H9 (cell line): ENCODE measurements at regions not wholly inside any gene's neighbourhood (a gene's known extent, or its start where the extent isn't known, plus 50 kb on each side); places are given as distances from the start of the nearest gene placed in this dataset.

Experiments
- DNase-seq: peaks from one replicate; pipeline ENCODE4 v3.0.0-alpha.2; 2017
- H2AFZ ChIP-seq: one replicate; pipeline ENCODE4 v1.6.1; 2013; ENCODE audit warnings: mild to moderate bottlenecking, low read length, control low read depth, moderate library complexity
- H2AK5ac ChIP-seq: 2 replicates; pipeline ENCODE4 v1.6.1; 2013; ENCODE audit warnings: low read length, control low read depth, mixed read lengths; ENCODE audit not compliant: insufficient read length
- H2BK120ac ChIP-seq: one replicate; pipeline ENCODE4 v1.6.1; 2013; ENCODE audit warnings: low read depth, mild to moderate bottlenecking, low read length, control low read depth, inconsistent platforms; ENCODE audit not compliant: poor library complexity, severe bottlenecking
- H2BK12ac ChIP-seq: 2 replicates; pipeline ENCODE4 v1.6.1; 2013; ENCODE audit warnings: low read length, control low read depth, mixed read lengths, low read depth; ENCODE audit not compliant: insufficient read length
- H2BK15ac ChIP-seq: 2 replicates; pipeline ENCODE4 v1.6.1; 2013; ENCODE audit warnings: low read depth, low read length, control low read depth
- H2BK20ac ChIP-seq: one replicate; pipeline ENCODE4 v1.6.1; 2013; ENCODE audit warnings: low read depth, mild to moderate bottlenecking, low read length, control low read depth, inconsistent platforms; ENCODE audit not compliant: poor library complexity, severe bottlenecking
- H2BK5ac ChIP-seq: 2 replicates; pipeline ENCODE4 v1.6.1; 2013; ENCODE audit warnings: low read length, control low read depth, mixed read lengths; ENCODE audit not compliant: insufficient read length
- H3K14ac ChIP-seq: 2 replicates; pipeline ENCODE4 v1.6.1; 2013; ENCODE audit warnings: low read length, control low read depth; ENCODE audit not compliant: insufficient read depth
- H3K18ac ChIP-seq: 2 replicates; pipeline ENCODE4 v1.6.1; 2013; ENCODE audit warnings: low read depth, mild to moderate bottlenecking, mixed read lengths, low read length, control low read depth; ENCODE audit not compliant: insufficient read length
- H3K23ac ChIP-seq: 2 replicates; pipeline ENCODE4 v1.6.1; 2013; ENCODE audit warnings: low read length, control low read depth, mixed read lengths, low read depth; ENCODE audit not compliant: insufficient read length
- H3K23me2 ChIP-seq: 2 replicates; pipeline ENCODE4 v1.6.1; 2013; ENCODE audit warnings: low read depth, mild to moderate bottlenecking, mixed read lengths, low read length, control low read depth; ENCODE audit not compliant: insufficient read length, poor library complexity, severe bottlenecking
- H3K27ac ChIP-seq: 2 replicates; pipeline ENCODE4 v1.5.1; 2013; ENCODE audit warnings: low read length, control low read depth, mixed read lengths, low read depth; ENCODE audit not compliant: insufficient read length
- H3K27me3 ChIP-seq: 2 replicates; pipeline ENCODE4 v1.6.1; 2013; ENCODE audit warnings: low read length, control low read depth, inconsistent platforms; ENCODE audit not compliant: insufficient read depth
- H3K4ac ChIP-seq: 2 replicates; pipeline ENCODE4 v1.6.1; 2013; ENCODE audit warnings: low read depth, mild to moderate bottlenecking, control low read depth, inconsistent platforms, low read length, moderate library complexity
- H3K4me1 ChIP-seq: 2 replicates; pipeline ENCODE4 v1.6.1; 2013; ENCODE audit warnings: low read length, control low read depth, inconsistent platforms; ENCODE audit not compliant: insufficient read depth
- H3K4me2 ChIP-seq: 2 replicates; pipeline ENCODE4 v1.6.1; 2013; ENCODE audit warnings: low read length, control low read depth, mixed read lengths; ENCODE audit not compliant: insufficient read length, insufficient read depth
- H3K56ac ChIP-seq: 2 replicates; pipeline ENCODE4 v1.6.1; 2013; ENCODE audit warnings: low read depth, mild to moderate bottlenecking, mixed read lengths, low read length, control low read depth; ENCODE audit not compliant: insufficient read length
- H3K79me1 ChIP-seq: 2 replicates; pipeline ENCODE4 v1.6.1; 2013; ENCODE audit warnings: low read depth, mild to moderate bottlenecking, moderate library complexity, low read length, control low read depth, inconsistent platforms; ENCODE audit not compliant: insufficient read depth, poor library complexity, severe bottlenecking
- H3K79me2 ChIP-seq: 2 replicates; pipeline ENCODE4 v1.6.1; 2013; ENCODE audit warnings: low read length, control low read depth, inconsistent platforms; ENCODE audit not compliant: insufficient read depth
- H3K9ac ChIP-seq: 2 replicates; pipeline ENCODE4 v1.6.1; 2013; ENCODE audit warnings: low read length, control low read depth, mixed read lengths; ENCODE audit not compliant: insufficient read length; ENCODE audit errors: extremely low read depth
- H3K9me3 ChIP-seq: one replicate; pipeline ENCODE4 v1.6.1; 2013; ENCODE audit warnings: low read depth, low read length, inconsistent platforms; ENCODE audit not compliant: control insufficient read depth
- H3T11ph ChIP-seq: one replicate; pipeline ENCODE4 v1.6.1; 2013; ENCODE audit warnings: mild to moderate bottlenecking, low read length, control low read depth, inconsistent platforms
- H4K20me1 ChIP-seq: one replicate; pipeline ENCODE4 v1.6.1; 2013; ENCODE audit not compliant: control insufficient read depth, insufficient read length, insufficient read depth
- H4K5ac ChIP-seq: 2 replicates; pipeline ENCODE4 v1.6.1; 2013; ENCODE audit warnings: low read depth, mild to moderate bottlenecking, mixed read lengths, low read length, control low read depth; ENCODE audit not compliant: insufficient read length
- H4K8ac ChIP-seq: replicated peaks from 2 replicates; pipeline ENCODE4 v1.6.1; 2013; ENCODE audit warnings: low read length, control low read depth, mixed read lengths, low read depth; ENCODE audit not compliant: insufficient read length
- H4K91ac ChIP-seq: 2 replicates; pipeline ENCODE4 v1.6.1; 2013; ENCODE audit warnings: low read depth, mild to moderate bottlenecking, moderate library complexity, mixed read lengths, low read length, control low read depth; ENCODE audit not compliant: insufficient read length
- H3K27ac Mint-ChIP-seq, 3 experiments: 2 replicates in 2 of 3; 3 replicates in 1 of 3; pipeline ENCODE4 v1.8.0; 2020 to 2021; ENCODE audit warnings: mixed read lengths in 3 of 3, mild to moderate bottlenecking in 1 of 3, moderate library complexity in 1 of 3
- H3K27me3 Mint-ChIP-seq: 2 replicates; pipeline ENCODE4 v1.8.0; 2021; ENCODE audit warnings: low read depth, mild to moderate bottlenecking, moderate library complexity, mixed read lengths
- H3K36me3 Mint-ChIP-seq, 3 experiments: 2 replicates in 2 of 3; 3 replicates in 1 of 3; pipeline ENCODE4 v1.8.0; 2020 to 2021; ENCODE audit warnings: low read depth in 3 of 3, mixed read lengths in 3 of 3; ENCODE audit not compliant: insufficient read depth in 1 of 3
- H3K4me1 Mint-ChIP-seq, 2 experiments: 2 replicates each; pipeline ENCODE4 v1.8.0; 2020; ENCODE audit warnings: mixed read lengths in 2 of 2
- H3K4me3 Mint-ChIP-seq, 2 experiments: 2 replicates in 1 of 2; 3 replicates in 1 of 2; pipeline ENCODE4 v1.8.0; 2020 to 2021; ENCODE audit warnings: mild to moderate bottlenecking in 2 of 2, mixed read lengths in 2 of 2, moderate library complexity in 1 of 2
- H3K9me3 Mint-ChIP-seq, 2 experiments: 2 replicates in 1 of 2; 3 replicates in 1 of 2; pipeline ENCODE4 v1.8.0; 2020; ENCODE audit warnings: mild to moderate bottlenecking in 2 of 2, mixed read lengths in 2 of 2, moderate library complexity in 1 of 2
- WGBS: extraction: QIAGEN DNeasy Blood & Tissue Kit; methylation state at CpG from one replicate; pipeline ENCODE4 v1.1.7; 2013; ENCODE audit warnings: missing lambda C conversion rate, low lambda C conversion rate, mixed read lengths; ENCODE audit not compliant: insufficient read length; ENCODE audit errors: extremely low coverage; 5-methylcytosine and 5-hydroxymethylcytosine counted together
- TF ChIP-seq, protein P1 (sequence below): fragments of 200-600 bp; sonication (generic); conservative IDR thresholded peaks from 3 replicates; pipeline ENCODE4 v1.8.0; 2021; ENCODE audit warnings: antibody characterized with exemption, mild to moderate bottlenecking

DNA sequence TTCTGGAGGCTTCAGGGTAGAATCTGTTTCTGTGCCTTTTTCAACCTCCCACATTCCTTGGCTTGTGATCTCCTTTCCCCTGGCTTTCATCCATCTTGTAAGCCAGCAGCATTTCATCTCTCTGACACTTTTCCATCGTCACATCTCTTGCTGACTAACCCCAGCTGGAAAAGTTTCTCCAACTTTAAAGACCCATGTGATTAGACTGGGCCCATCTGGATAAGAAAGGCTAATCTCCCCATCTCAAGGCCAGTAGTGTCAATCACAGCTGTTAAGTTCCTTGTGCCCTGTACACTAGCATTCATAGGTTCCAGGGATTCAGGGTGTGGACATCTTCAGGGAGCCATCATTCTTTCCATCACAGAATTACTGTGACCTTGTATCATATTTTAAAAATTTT, 452.1 kb downstream of the TTLL7 start:
- Histone ChIP-seq H3K9ac (no peak overlapping the region), H3T11ph (no peak overlapping the region), H3K79me1 (no peaks in the 10 kb centered on the region), H2BK5ac (no peak overlapping the region), H2BK20ac (no peak overlapping the region), H4K20me1 (no peaks in the 10 kb centered on the region), H2AFZ (no peak overlapping the region), H2AK5ac (no peak overlapping the region), H3K23ac (no peak overlapping the region), H2BK12ac (no peak overlapping the region), H3K14ac (no peak overlapping the region), H3K4me2 (no peak overlapping the region), H2BK15ac (no peak overlapping the region), H3K27ac (no peak overlapping the region), H3K23me2 (no peaks in the 10 kb centered on the region), H3K79me2 (no peaks in the 10 kb centered on the region), H3K4me1 (no peaks in the 10 kb centered on the region; the same call in 1 of the 2 replicates), H3K18ac (no peak overlapping the region), H4K5ac (no peak overlapping the region), H3K27me3 (no peaks in the 10 kb centered on the region), H4K8ac (no peak overlapping the region), H4K91ac (no peak overlapping the region), H3K4ac (no peak overlapping the region), H2BK120ac (no peak overlapping the region), H3K9me3 (no peaks in the 10 kb centered on the region), H3K56ac (no peak overlapping the region)
- TF ChIP-seq, protein P1, sequence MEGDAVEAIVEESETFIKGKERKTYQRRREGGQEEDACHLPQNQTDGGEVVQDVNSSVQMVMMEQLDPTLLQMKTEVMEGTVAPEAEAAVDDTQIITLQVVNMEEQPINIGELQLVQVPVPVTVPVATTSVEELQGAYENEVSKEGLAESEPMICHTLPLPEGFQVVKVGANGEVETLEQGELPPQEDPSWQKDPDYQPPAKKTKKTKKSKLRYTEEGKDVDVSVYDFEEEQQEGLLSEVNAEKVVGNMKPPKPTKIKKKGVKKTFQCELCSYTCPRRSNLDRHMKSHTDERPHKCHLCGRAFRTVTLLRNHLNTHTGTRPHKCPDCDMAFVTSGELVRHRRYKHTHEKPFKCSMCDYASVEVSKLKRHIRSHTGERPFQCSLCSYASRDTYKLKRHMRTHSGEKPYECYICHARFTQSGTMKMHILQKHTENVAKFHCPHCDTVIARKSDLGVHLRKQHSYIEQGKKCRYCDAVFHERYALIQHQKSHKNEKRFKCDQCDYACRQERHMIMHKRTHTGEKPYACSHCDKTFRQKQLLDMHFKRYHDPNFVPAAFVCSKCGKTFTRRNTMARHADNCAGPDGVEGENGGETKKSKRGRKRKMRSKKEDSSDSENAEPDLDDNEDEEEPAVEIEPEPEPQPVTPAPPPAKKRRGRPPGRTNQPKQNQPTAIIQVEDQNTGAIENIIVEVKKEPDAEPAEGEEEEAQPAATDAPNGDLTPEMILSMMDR = no peak
- Mint-ChIP-seq H3K9me3 (no peaks in the 10 kb centered on the region), H3K4me3 (no peak overlapping the region), H3K4me1 (no peaks in the 10 kb centered on the region), H3K27me3 (no peaks in the 10 kb centered on the region), H3K36me3 (no peaks in the 10 kb centered on the region), H3K27ac (no peak overlapping the region)
- no CpG with 5 or more reads among the region's 1 CpG for WGBS
- DNase-seq = no peak
